SW480 (cell line): ENCODE measurements at regions not wholly inside any gene's neighbourhood (a gene's known extent, or its start where the extent isn't known, plus 50 kb on each side); places are given as distances from the start of the nearest gene placed in this dataset.
"Not testable (repeated sequence)": the region's sequence is repeated elsewhere in the genome, so short reads cannot be mapped to it uniquely, and the experiment has no call there.

Experiments
- DNase-seq: peaks from one replicate; pipeline ENCODE4 v3.0.0-alpha.2; 2016; ENCODE audit warnings: low spot score

- no peak for DNase-seq
Measured at GRCh38 chr2:16103614-16104314, 163.4 kb downstream of the MYCN start.

GRCh38 chr2:16102976-16103380 is 162.6 kb downstream of the MYCN start:
- no peak for DNase-seq

GRCh38 chr2:16102358-16102975 is 162.1 kb downstream of the MYCN start:
- no peak for DNase-seq

- DNase-seq, result no peak
Measured at GRCh38 chr2:16101196-16101595, 160.8 kb downstream of the MYCN start.

GRCh38 chr2:16100006-16100405 is 159.7 kb downstream of the MYCN start:
- peak; percentile 49 for DNase-seq

- DNase-seq, result no peak
Measured at GRCh38 chr2:16099326-16099725, 159.0 kb downstream of the MYCN start.

GRCh38 chr2:16096962-16097361 is 156.6 kb downstream of the MYCN start:
- no peak for DNase-seq

GRCh38 chr2:16095483-16095882 is 155.1 kb downstream of the MYCN start:
- DNase-seq, result not testable (repeated sequence)

GRCh38 chr2:16094811-16095210 is 154.5 kb downstream of the MYCN start:
- no peak for DNase-seq

GRCh38 chr2:16093639-16094529 is 153.5 kb downstream of the MYCN start:
- DNase-seq, result no peak

- no peak for DNase-seq
Measured at GRCh38 chr2:16092861-16093638, 152.7 kb downstream of the MYCN start.

GRCh38 chr2:16091576-16092282 is 151.4 kb downstream of the MYCN start:
- DNase-seq, result no peak

- no peak for DNase-seq
Measured at GRCh38 chr2:16090650-16091575, 150.6 kb downstream of the MYCN start.

- DNase-seq, result not testable (repeated sequence)
Measured at GRCh38 chr2:16089491-16089890, 149.1 kb downstream of the MYCN start.

GRCh38 chr2:16088802-16089112 is 148.4 kb downstream of the MYCN start:
- DNase-seq, result no peak

- no peak for DNase-seq
Measured at GRCh38 chr2:16088035-16088801, 147.9 kb downstream of the MYCN start.

- not testable (repeated sequence) for DNase-seq
Measured at GRCh38 chr2:16086136-16086535, 145.8 kb downstream of the MYCN start.

GRCh38 chr2:16085073-16085472 is 144.7 kb downstream of the MYCN start:
- DNase-seq, result no peak

- DNase-seq, result no peak
Measured at GRCh38 chr2:16084274-16084673, 143.9 kb downstream of the MYCN start.

- no peak for DNase-seq
Measured at GRCh38 chr2:16082276-16082675, 141.9 kb downstream of the MYCN start.
